HG02759 (cell line): ENCODE measurements at regions not wholly inside any gene's neighbourhood (a gene's known extent, or its start where the extent isn't known, plus 50 kb on each side); places are given as distances from the start of the nearest gene placed in this dataset.
A peak's percentile ranks its signal among the peaks of the same experiment; 100 is the strongest.

Experiments
- ATAC-seq: cut with Tn5 transposase; IDR thresholded peaks from one replicate; pipeline ENCODE4 v1.9.1; 2021; ENCODE audit warnings: mild to moderate bottlenecking, moderate library complexity; ENCODE audit not compliant: unreplicated experiment

GRCh38 chr2:146037334-146037870 lies 1517.5 kb upstream of the ZEB2 start:
- no peak for ATAC-seq

- no peak for ATAC-seq
Observed at GRCh38 chr2:146031158-146031557, 1511.2 kb upstream of the ZEB2 start.

- no peak for ATAC-seq
Observed at GRCh38 chr2:146027156-146027555, 1507.2 kb upstream of the ZEB2 start.

GRCh38 chr2:146025519-146025918 lies 1505.6 kb upstream of the ZEB2 start:
- ATAC-seq = no peak

GRCh38 chr2:146024212-146024743 lies 1504.4 kb upstream of the ZEB2 start:
- ATAC-seq = no peak

- ATAC-seq = no peak
Observed at GRCh38 chr2:146004462-146004861, 1484.5 kb upstream of the ZEB2 start.

GRCh38 chr2:146003337-146003736 lies 1483.4 kb upstream of the ZEB2 start:
- ATAC-seq = no peak

- no peak for ATAC-seq
Observed at GRCh38 chr2:145994910-145995309, 1475.0 kb upstream of the ZEB2 start.

GRCh38 chr2:145992572-145992971 lies 1472.7 kb upstream of the ZEB2 start:
- no peak for ATAC-seq

- ATAC-seq = no peak
Observed at GRCh38 chr2:145987793-145988192, 1467.9 kb upstream of the ZEB2 start.

- ATAC-seq = no peak
Observed at GRCh38 chr2:145985517-145985916, 1465.6 kb upstream of the ZEB2 start.

GRCh38 chr2:145984580-145984979 lies 1464.7 kb upstream of the ZEB2 start:
- no peak for ATAC-seq

GRCh38 chr2:145980318-145980717 lies 1460.4 kb upstream of the ZEB2 start:
- no peak for ATAC-seq

- ATAC-seq = no peak
Observed at GRCh38 chr2:145975406-145975805, 1455.5 kb upstream of the ZEB2 start.

GRCh38 chr2:145961846-145962245 lies 1441.9 kb upstream of the ZEB2 start:
- no peak for ATAC-seq

GRCh38 chr2:145960479-145961163 lies 1440.7 kb upstream of the ZEB2 start:
- no peak for ATAC-seq

- ATAC-seq = no peak
Observed at GRCh38 chr2:145958611-145959010, 1438.7 kb upstream of the ZEB2 start.

- peak; percentile 66 for ATAC-seq
Observed at GRCh38 chr2:145957929-145958328, 1438.0 kb upstream of the ZEB2 start.

- ATAC-seq = no peak
Observed at GRCh38 chr2:145939949-145940348, 1420.0 kb upstream of the ZEB2 start.

GRCh38 chr2:145935016-145935415 lies 1415.1 kb upstream of the ZEB2 start:
- ATAC-seq = no peak

- ATAC-seq = no peak
Observed at GRCh38 chr2:145931781-145932395, 1412.0 kb upstream of the ZEB2 start.

GRCh38 chr2:145930318-145930717 lies 1410.4 kb upstream of the ZEB2 start:
- no peak for ATAC-seq
